ENCODE measurements at regions not wholly inside any gene's neighbourhood (a gene's known extent, or its start where the extent isn't known, plus 50 kb on each side); places are given as distances from the start of the nearest gene placed in this dataset.

- CTCF ChIA-PET: interaction anchor here (0.8 kb wide), 1 partner anchor 280 kb away, joined by 3 read pairs; no protein-coding TSS in a partner anchor
- H3K27ac ChIP-seq (ENCODE audit: low read depth in 2 of 2, low read length in 1 of 2): no peak overlapping the region
- no peak overlapping the region for H2AFZ ChIP-seq (ENCODE audit: low read depth)
- H3F3A ChIP-seq (replicated peaks; ENCODE audit: insufficient read depth): peaks cover 10% of the 10 kb centered on the region
- peaks cover 5 to 12% of the 10 kb centered on the region in 2 experiments; a peak in 3 of 4 replicates for H3K4me1 ChIP-seq (ENCODE audit: control insufficient read depth in 1 of 2, insufficient read depth in 2 of 2, low read depth in 1 of 2, low read length in 1 of 2)
- TF ChIP-seq TCF12 (IDR thresholded peaks at IDR 0.05) (no peak), USF2 (IDR thresholded peaks at IDR 0.05; ENCODE audit: borderline replicate concordance, low read depth, low read length) (no peak), EZH2phosphoT487 (IDR thresholded peaks at IDR 0.05; ENCODE audit: borderline replicate concordance, low read depth) (no peak), IRF3 (IDR thresholded peaks at IDR 0.05; ENCODE audit: low read depth, low read length) (no peak), NRF1 (IDR thresholded peaks at IDR 0.05; ENCODE audit: low read depth, low read length) (no peak), TEAD4 (IDR thresholded peaks at IDR 0.05; ENCODE audit: borderline replicate concordance, insufficient read depth) (no peak), RFX5 (IDR thresholded peaks at IDR 0.05; ENCODE audit: low read length) (no peak), FOSL2 (IDR thresholded peaks at IDR 0.05; ENCODE audit: borderline replicate concordance, low read depth) (no peak), POLR2AphosphoS5 (IDR thresholded peaks at IDR 0.05; ENCODE audit: low read depth, low read length) (no peak), JUND (IDR thresholded peaks at IDR 0.05) (no peak), MXI1 (IDR thresholded peaks at IDR 0.05; ENCODE audit: low read depth, low read length) (no peak), REST (IDR thresholded peaks at IDR 0.05; ENCODE audit: low read depth, low read length) (no peak), RCOR1 (IDR thresholded peaks at IDR 0.05; ENCODE audit: low read length) (no peak), NFIC (IDR thresholded peaks at IDR 0.05; ENCODE audit: borderline replicate concordance) (no peak), SIN3A (IDR thresholded peaks at IDR 0.05; ENCODE audit: borderline replicate concordance, low read depth, low read length) (no peak), YY1 (IDR thresholded peaks at IDR 0.05; ENCODE audit: low read depth) (no peak)
- POLR2A ChIA-PET: no interaction called here
- H3K36me3 ChIP-seq (replicated peaks in 1 of 2; ENCODE audit: control insufficient read depth in 1 of 2, insufficient read depth in 2 of 2, low read length in 1 of 2): peaks cover 7 to 32% of the 10 kb centered on the region in 2 experiments
- no peaks in the 10 kb centered on the region for H4K20me1 ChIP-seq (ENCODE audit: insufficient read depth)
- DNase-seq: no peak
- 89% methylated on average over 17 of the region's 17 CpGs for WGBS (ENCODE audit: low lambda C conversion rate)
- no peak overlapping the region for H3K9ac ChIP-seq
- H3K4me3 ChIP-seq (ENCODE audit: low read depth in 2 of 2, low read length in 1 of 2): no peak overlapping the region
- H3K9me2 ChIP-seq: no peaks in the 10 kb centered on the region
- H3K27me3 ChIP-seq (ENCODE audit: insufficient read depth): no peaks in the 10 kb centered on the region
- H3K79me2 ChIP-seq (ENCODE audit: insufficient read depth): no peaks in the 10 kb centered on the region
- H3K9me3 ChIP-seq: no peaks in the 10 kb centered on the region
- no peak overlapping the region for H3K4me2 ChIP-seq
Measured at GRCh38 chr17:64781810-64782555, 119.9 kb upstream of the SMURF2 start.

All from SK-N-SH (cell line).